GM18511 (cell line): ENCODE measurements at regions not wholly inside any gene's neighbourhood (a gene's known extent, or its start where the extent isn't known, plus 50 kb on each side); places are given as distances from the start of the nearest gene placed in this dataset.

Experiments used
- ATAC-seq: cut with Tn5 transposase; IDR thresholded peaks from one replicate; pipeline ENCODE4 v1.9.1; 2021; ENCODE audit warnings: mild to moderate bottlenecking, moderate library complexity; ENCODE audit not compliant: unreplicated experiment

GRCh38 chr4:79088946-79089691 is 149.9 kb upstream of the PAQR3 start:
- ATAC-seq, result no peak

GRCh38 chr4:79087071-79087470 is 147.8 kb upstream of the PAQR3 start:
- ATAC-seq, result no peak

- no peak for ATAC-seq
Measured at GRCh38 chr4:79083406-79084010, 144.3 kb upstream of the PAQR3 start.

- no peak for ATAC-seq
Measured at GRCh38 chr4:79082997-79083396, 143.8 kb upstream of the PAQR3 start.

GRCh38 chr4:79081973-79082372 is 142.7 kb upstream of the PAQR3 start:
- ATAC-seq, result no peak

GRCh38 chr4:79078339-79078738 is 139.1 kb upstream of the PAQR3 start:
- no peak for ATAC-seq

GRCh38 chr4:79074040-79074439 is 134.8 kb upstream of the PAQR3 start:
- ATAC-seq, result no peak

- no peak for ATAC-seq
Measured at GRCh38 chr4:79073471-79073870, 134.2 kb upstream of the PAQR3 start.

GRCh38 chr4:79065262-79065661 is 126.0 kb upstream of the PAQR3 start:
- ATAC-seq, result no peak

GRCh38 chr4:79064806-79065205 is 125.6 kb upstream of the PAQR3 start:
- no peak for ATAC-seq

- no peak for ATAC-seq
Measured at GRCh38 chr4:79059631-79060399, 120.6 kb upstream of the PAQR3 start.

- no peak for ATAC-seq
Measured at GRCh38 chr4:79057772-79058171, 118.5 kb upstream of the PAQR3 start.

- ATAC-seq, result no peak
Measured at GRCh38 chr4:79053754-79054153, 114.5 kb upstream of the PAQR3 start.

GRCh38 chr4:79050541-79050880 is 111.3 kb upstream of the PAQR3 start:
- no peak for ATAC-seq

- ATAC-seq, result no peak
Measured at GRCh38 chr4:79049840-79050540, 110.8 kb upstream of the PAQR3 start.

GRCh38 chr4:79048878-79049277 is 109.6 kb upstream of the PAQR3 start:
- no peak for ATAC-seq

GRCh38 chr4:79047316-79047715 is 108.1 kb upstream of the PAQR3 start:
- ATAC-seq, result no peak

GRCh38 chr4:79046016-79046592 is 106.9 kb upstream of the PAQR3 start:
- no peak for ATAC-seq

GRCh38 chr4:79044141-79044659 is 105.0 kb upstream of the PAQR3 start:
- ATAC-seq, result no peak

- no peak for ATAC-seq
Measured at GRCh38 chr4:79043138-79043537, 103.9 kb upstream of the PAQR3 start.
